Fibroblast of pulmonary artery (primary cell): ENCODE measurements at regions not wholly inside any gene's neighbourhood (a gene's known extent, or its start where the extent isn't known, plus 50 kb on each side); places are given as distances from the start of the nearest gene placed in this dataset.

ENCODE experiments used
- DNase-seq: peaks from one replicate; pipeline ENCODE4 v3.0.0-alpha.2; 2010; ENCODE audit warnings: low read depth
- H3K4me3 ChIP-seq: replicated peaks from 2 replicates; pipeline ENCODE4 v1.5.1; 2011; ENCODE audit warnings: low read depth, mild to moderate bottlenecking, control low read depth, low read length, moderate library complexity
- CTCF ChIP-seq: IDR thresholded peaks from 2 replicates; pipeline ENCODE4 v1.5.1; 2011; ENCODE audit warnings: mild to moderate bottlenecking, control low read depth, low read length, inconsistent platforms; ENCODE audit errors: missing control alignments

GRCh38 chr12:116508145-116509121 is 50.7 kb upstream of the MAP1LC3B2 start:
- TF ChIP-seq CTCF: no peak
- peak overlapping the region; percentile 42 for H3K4me3 ChIP-seq
- peak; percentile 56 for DNase-seq
